Colonic mucosa (tissue), 4 donors: ENCODE measurements at regions not wholly inside any gene's neighbourhood (a gene's known extent, or its start where the extent isn't known, plus 50 kb on each side); places are given as distances from the start of the nearest gene placed in this dataset.
"Not testable (repeated sequence)": the region's sequence is repeated elsewhere in the genome, so short reads cannot be mapped to it uniquely, and the experiment has no call there.

Experiments
- DNase-seq: peaks from one replicate; pipeline ENCODE4 v3.0.0-alpha.2; 2020
- H3K27ac ChIP-seq: fragments of 200-600 bp; one replicate; pipeline ENCODE4 v1.8.0; 2021
- H3K27me3 ChIP-seq: fragments of 200-600 bp; one replicate; pipeline ENCODE4 v1.8.0; 2021
- H3K36me3 ChIP-seq: fragments of 200-600 bp; one replicate; pipeline ENCODE4 v1.8.0; 2021
- H3K4me1 ChIP-seq: fragments of 200-600 bp; one replicate; pipeline ENCODE4 v1.8.0; 2021; ENCODE audit warnings: mild to moderate bottlenecking
- H3K4me3 ChIP-seq: fragments of 200-600 bp; one replicate; pipeline ENCODE4 v1.8.0; 2021
- H3K9ac ChIP-seq, 2 donors: one replicate each; pipeline ENCODE4 v1.7.0; 2013; ENCODE audit warnings: control low read depth in 2 of 2, low read depth in 2 of 2, low read length in 2 of 2
- H3K9me3 ChIP-seq: fragments of 200-600 bp; one replicate; pipeline ENCODE4 v1.8.0; 2021
- CTCF ChIP-seq: fragments of 200-600 bp; IDR thresholded peaks from one replicate; pipeline ENCODE4 v1.8.0; 2022; ENCODE audit warnings: antibody characterized with exemption, mild to moderate bottlenecking
- intact Hi-C: fragments of 100-400 bp; cut with DNase I; formaldehyde crosslinking; loops from one replicate; pipeline ENCODE4 v1.14.1; 2022
- donor health status: healthy.
- donor health status: DM: no; HTN: no; CAD: no.
- donor health status: DM: no; HTN: no; CAD: no.

GRCh38 chr3:124364317-124365020, 365.8 kb upstream of the UMPS start:
- TF ChIP-seq CTCF, result no peak
- DNase-seq, result no peak
- Histone ChIP-seq H3K27me3 (no peaks in the 10 kb centered on the region), H3K36me3 (no peaks in the 10 kb centered on the region), H3K9me3 (no peaks in the 10 kb centered on the region), H3K4me3 (no peak overlapping the region), H3K4me1 (no peaks in the 10 kb centered on the region), H3K9ac (no peak overlapping the region), H3K27ac (no peak overlapping the region)
- intact Hi-C loops, result no loop called here

DNA sequence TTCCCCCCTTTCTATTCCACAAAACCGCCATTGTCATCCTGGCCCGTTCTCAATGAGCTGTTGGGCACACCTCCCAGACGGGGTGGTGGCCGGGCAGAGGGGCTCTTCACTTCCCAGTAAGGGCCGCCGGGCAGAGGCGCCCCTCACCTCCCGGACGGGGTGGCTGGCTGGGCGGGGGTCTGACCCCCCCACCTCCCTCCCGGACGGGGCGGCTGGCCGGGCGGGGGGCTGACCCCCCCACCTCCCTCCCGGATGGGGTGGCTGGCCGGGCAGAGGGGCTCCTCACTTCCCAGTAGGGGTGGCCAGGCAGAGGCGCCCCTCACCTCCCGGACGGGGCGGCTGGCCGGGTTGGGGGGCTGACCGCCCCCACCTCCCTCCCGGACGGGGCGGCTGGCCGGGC, 363.6 kb upstream of the UMPS start:
- H3K4me3 ChIP-seq, H3K36me3 ChIP-seq, intact Hi-C loops, H3K4me1 ChIP-seq, DNase-seq, H3K27me3 ChIP-seq, H3K27ac ChIP-seq, H3K9ac ChIP-seq, H3K9me3 ChIP-seq: not testable (repeated sequence)

GRCh38 chr3:124372775-124373174, 357.5 kb upstream of the UMPS start:
- H3K36me3 ChIP-seq, result no peaks in the 10 kb centered on the region
- H3K27ac ChIP-seq, result no peak overlapping the region
- DNase-seq, result no peak
- intact Hi-C loops, result no loop called here
- H3K27me3 ChIP-seq, result no peaks in the 10 kb centered on the region
- no peaks in the 10 kb centered on the region for H3K4me1 ChIP-seq
- H3K9me3 ChIP-seq, result no peaks in the 10 kb centered on the region
- H3K4me3 ChIP-seq, result no peak overlapping the region
- TF ChIP-seq CTCF, result no peak
- H3K9ac ChIP-seq, result no peak overlapping the region

- Histone ChIP-seq H3K36me3 (no peaks in the 10 kb centered on the region), H3K9ac (no peak overlapping the region), H3K27ac (no peak overlapping the region), H3K4me1 (no peaks in the 10 kb centered on the region), H3K9me3 (no peaks in the 10 kb centered on the region), H3K27me3 (no peaks in the 10 kb centered on the region), H3K4me3 (no peak overlapping the region)
- TF ChIP-seq CTCF, result no peak
- intact Hi-C loops, result no loop called here
- DNase-seq, result no peak
Measured at GRCh38 chr3:124373524-124373923, 356.7 kb upstream of the UMPS start.

- no peak for TF ChIP-seq CTCF
- Histone ChIP-seq H3K4me3 (no peak overlapping the region), H3K36me3 (no peaks in the 10 kb centered on the region), H3K27ac (no peak overlapping the region), H3K27me3 (no peaks in the 10 kb centered on the region), H3K9ac (no peak overlapping the region), H3K9me3 (no peaks in the 10 kb centered on the region), H3K4me1 (no peaks in the 10 kb centered on the region)
- DNase-seq, result no peak
- intact Hi-C loops, result no loop called here
Measured at GRCh38 chr3:124374583-124374982, 355.7 kb upstream of the UMPS start.

DNA sequence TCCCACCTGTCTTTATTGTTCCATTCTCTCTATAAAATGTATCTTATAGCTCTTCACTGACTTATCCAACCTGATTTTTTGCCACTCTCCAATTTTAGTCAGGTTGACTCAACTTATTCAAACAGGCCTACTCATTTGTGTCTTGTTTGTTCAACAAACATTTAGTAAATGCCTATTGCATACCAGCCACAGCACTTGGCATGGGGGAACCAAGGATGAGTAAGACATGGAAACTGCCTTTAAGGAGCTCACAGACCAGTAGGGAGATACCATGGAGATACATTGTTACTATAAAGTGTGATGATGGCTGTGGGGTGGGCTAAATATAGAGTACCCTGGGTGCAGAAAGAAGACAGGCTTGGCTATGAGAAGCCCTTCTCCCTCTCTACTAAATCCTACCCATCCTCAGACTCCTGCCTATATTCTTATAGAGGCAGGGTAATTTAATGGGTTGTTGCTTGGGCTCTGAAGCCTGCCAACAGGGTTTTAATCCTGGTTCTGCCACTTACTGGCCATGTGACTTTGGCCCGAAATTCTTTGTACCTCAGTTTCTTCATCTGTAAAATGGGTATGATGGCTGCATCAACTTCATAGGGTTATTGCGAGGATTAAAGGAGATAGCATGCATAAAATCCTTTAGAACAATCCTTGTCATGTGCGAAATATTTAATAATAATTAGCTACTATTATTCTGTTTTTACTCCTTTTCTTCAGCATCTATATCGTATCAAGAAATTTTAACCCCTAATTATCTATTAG, 348.5 kb upstream of the UMPS start:
- no peak for DNase-seq
- intact Hi-C loops, result no loop called here
- TF ChIP-seq CTCF, result no peak
- Histone ChIP-seq H3K27ac (no peak overlapping the region), H3K36me3 (no peaks in the 10 kb centered on the region), H3K27me3 (no peaks in the 10 kb centered on the region), H3K4me3 (no peak overlapping the region), H3K4me1 (no peaks in the 10 kb centered on the region), H3K9ac (no peak overlapping the region), H3K9me3 (no peaks in the 10 kb centered on the region)
